DMS53 treated with DMSO at 0.1 percent for 48 hours (cell line): ENCODE measurements at regions not wholly inside any gene's neighbourhood (a gene's known extent, or its start where the extent isn't known, plus 50 kb on each side); places are given as distances from the start of the nearest gene placed in this dataset.
"Not testable (repeated sequence)": the region's sequence is repeated elsewhere in the genome, so short reads cannot be mapped to it uniquely, and the experiment has no call there.

Source experiments
- DNase-seq: peaks from one replicate; lab custom pipeline; 2025; ENCODE audit not compliant: unreplicated experiment; lab: John Stamatoyannopoulos, UW

DNA sequence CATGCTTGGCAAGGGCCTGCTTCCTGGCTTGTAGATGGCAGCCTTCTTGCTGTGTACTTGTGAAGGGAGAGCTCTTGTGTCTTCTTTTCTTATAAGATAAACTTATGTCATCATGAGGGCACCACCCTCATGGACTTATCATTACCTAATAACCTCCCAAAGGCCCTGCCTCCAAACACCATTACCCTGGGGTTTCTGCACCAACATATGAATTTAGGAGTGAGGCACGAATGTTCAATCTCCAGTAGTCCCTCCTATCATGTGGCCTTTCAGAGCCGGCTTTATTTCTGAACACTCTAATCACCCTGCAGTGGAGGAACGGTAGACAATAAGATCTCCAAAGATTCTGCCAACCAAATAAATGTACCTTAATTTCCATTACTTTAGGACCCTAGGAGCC lies 144.3 kb downstream of the ABCC12 start:
- no peak for DNase-seq

DNA sequence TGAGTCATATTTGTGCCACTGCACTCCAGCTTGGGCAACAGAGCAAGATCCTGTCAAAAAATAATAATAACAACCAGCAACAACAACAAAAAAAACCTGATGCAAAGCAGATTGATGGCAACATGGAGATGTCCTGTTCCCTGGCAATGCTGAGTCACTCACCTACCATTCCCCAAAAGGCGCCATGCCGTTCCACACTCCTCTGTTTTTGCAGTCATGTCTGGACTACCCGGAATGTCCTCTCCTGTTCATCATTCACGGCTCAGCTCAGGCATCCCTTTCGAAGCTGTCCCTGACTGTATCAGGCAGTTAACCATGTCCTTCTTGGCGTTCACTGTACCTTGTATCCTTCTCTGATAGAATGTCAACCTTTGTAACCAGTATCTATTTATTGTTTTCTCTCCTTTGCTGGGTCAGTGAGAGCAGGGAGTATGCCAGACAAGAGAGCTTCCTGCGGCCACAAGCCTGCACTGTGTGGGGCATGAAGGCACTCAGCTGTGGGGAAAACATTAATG lies 147.7 kb downstream of the ABCC12 start:
- no peak for DNase-seq

DNA sequence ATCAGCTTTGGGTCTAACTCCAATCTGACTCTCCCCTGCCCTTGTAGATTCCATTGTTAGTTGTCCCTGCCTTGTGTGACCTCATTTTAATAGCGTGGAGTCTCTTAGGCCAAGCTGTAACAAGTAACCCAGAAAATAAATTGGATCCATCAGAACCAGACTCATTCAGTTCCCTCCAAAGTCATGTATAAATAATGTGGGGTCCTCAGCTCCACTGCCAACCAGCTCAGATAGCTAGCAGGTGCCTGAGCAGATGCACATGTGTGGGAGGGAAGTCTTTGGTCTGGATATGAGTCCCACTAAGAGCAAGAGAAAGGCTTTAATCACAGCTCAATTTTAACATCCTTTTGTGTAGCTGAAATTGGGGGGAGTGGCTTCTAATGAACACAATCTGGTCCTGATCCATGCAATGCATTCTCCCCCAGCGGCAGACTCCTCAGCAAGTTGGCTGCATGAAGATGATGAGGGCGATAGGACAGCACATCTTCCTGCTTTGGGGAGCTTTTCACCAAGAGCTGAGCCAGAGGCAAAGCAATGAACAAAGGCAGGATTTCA lies 151.6 kb downstream of the ABCC12 start:
- DNase-seq = no peak

DNA sequence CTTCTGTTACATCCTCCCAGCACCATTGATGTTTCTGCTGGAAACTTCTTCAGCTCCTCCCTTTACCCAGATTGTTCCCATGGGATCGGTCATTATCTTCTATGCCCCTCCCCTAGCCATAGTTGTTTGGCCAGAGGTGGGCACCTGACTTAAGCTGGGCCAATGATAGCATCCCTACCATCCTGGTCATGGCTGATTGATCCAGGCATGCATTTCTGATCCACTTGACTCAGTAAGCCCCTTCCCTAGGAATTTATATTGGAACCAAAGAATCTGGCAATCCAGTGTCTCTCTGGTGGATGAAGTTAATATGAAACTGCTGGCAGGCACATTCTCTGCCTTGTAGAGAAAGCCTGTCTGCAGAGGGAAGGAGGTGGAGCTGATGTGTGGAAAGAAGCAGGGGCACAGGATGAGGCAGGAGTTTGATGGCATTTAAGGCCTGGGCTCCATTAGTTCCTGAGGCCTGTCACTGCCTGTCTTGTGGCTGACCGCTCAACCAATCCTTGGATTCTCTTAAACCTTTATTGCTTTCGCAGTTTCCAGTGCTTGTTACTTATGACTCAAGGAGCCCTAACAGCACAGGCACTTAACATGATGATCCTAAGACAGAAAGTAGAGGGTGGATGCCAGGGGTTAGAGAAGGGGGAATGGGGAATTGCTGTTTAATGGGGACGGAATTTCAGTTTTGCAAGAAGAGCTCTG lies 152.4 kb downstream of the ABCC12 start:
- no peak for DNase-seq

DNA sequence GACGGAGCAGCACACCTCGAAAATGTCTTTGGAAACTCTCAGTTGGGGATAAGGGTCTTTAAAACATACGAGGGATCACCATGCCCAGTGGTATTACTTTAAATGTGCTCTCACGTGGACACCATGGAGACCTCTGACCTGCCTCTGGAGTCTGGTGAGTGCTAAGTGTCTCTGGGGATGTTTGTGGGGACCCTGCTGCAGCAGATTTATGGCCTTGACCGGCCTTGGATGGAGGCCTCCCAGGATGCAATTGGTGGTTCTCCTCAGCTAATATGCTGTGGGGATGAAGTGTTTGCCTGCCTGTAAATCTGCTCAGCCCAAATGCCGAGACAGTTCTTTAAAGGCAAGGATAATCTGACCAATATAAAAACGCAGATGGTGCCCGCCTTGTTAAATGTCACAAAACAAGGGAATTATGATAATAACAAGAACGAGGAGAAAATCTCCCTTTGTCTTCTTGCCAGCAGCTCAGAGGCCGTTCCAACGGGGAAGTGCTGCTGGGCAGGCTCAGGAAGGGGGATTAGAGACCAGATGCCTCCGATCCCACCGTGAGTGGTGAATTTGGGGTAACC lies 154.4 kb downstream of the ABCC12 start:
- DNase-seq = no peak

DNA sequence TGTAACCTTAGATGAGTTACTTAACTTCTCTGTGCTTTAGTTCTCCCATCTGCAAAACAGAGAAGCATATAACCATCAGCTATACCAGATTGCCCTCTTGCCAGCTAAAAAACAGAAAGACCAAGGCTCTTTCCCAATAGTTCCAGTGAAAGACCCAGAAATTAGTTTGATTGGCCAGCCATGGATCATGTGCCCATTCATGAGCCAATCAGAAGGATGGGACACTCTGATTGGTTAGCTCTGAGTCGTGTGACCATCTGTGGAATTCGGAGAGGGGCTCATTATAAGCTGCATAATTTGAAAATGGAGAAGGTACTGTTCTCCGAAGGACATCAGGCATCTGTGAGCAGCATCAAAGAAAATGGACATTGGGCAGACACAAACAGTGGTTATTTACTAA lies 155.2 kb downstream of the ABCC12 start:
- no peak for DNase-seq

DNA sequence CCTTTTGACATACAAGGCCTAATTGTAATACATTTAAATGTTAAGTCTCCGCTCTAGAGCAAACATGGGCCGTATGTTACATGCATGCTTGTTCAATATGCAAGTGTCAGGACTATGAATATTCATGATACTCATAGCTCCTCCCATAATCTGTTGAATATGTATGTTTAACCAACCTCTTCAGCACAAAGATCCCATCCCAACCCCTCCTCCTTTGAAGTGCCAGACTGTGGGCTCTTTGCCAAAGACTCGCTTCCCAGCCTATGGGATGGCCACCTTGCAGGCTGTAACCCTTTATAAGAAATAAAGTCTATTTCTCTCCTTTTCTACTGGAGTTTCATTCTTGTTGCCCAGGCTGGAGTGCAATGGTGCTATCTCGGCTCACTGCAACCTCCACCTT lies 156.2 kb downstream of the ABCC12 start:
- no peak for DNase-seq

DNA sequence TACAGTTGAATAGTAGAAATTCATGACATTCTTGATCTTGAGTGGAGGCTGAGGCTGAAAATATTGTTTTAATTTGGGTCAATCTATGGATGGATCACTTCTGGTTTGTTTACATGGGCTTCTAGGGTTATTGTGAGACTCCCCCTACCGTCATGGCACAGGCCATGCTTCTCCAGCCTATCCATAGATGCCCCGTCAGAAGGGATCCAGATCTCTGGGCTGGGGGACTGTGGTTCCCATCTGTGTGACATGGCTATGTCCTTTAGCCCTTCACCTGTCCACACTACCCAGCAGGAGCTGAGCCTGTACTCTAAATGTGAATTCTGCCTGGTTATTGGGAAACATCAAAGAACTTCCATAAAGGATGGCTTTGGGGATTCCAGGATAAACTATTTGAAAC lies 160.4 kb downstream of the ABCC12 start:
- DNase-seq = no peak

DNA sequence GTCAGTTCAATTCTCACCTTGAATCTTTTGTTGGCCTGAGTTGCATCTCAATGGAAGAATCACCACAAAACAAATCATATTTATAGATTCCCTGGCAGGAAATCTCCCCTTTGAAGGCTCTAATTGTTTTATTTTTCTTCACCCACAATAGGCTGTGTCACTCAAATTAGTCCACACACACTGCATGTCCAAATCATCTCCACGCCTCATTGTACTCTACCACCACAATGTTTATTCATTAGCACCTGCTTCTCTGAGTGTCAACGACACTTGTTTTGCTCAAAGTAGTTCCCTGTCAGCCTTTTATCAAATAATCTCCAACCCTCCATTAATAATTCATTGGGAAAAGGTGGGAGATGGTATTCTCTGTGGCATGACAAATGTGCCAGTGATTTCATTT lies 164.3 kb downstream of the ABCC12 start:
- no peak for DNase-seq

DNA sequence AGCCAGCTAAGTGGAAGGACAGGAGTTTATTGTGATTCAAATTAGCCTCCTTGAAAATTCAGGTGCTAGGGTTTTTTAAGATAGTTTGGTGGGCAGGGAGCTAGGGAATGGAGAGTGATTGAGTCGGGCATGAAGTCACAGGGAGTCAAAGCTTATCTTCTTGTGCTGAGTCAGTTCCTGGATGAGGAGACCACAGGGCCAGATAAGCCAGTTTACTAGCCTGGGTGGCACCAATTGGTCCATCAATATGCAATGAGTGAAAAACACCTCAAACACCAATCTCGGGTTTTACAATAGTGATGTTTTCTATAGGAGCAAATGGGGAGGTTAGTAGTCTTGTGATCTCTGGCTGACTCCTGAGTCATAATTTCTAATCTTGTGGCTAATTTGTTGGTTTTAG lies 165.1 kb downstream of the ABCC12 start:
- no peak for DNase-seq

DNA sequence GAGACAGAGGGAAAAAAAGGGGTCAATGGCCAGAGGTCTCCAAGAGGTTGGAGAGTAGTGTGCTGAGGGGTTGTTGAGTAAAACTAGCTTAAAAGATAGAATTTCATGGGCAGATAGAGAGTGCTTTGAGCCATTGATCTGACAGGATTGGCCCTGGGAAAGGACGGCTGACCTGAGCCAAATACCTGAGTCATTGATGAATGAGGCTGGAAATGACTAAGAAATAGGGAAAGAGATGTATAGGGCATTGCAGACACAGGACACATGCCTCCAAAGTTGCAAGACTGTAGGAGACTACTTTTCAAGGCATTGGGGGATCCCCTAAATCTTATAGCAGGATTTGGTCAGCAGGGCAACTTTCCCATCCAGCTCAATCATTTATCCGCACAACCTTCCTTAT lies 168.7 kb downstream of the ABCC12 start:
- no peak for DNase-seq

DNA sequence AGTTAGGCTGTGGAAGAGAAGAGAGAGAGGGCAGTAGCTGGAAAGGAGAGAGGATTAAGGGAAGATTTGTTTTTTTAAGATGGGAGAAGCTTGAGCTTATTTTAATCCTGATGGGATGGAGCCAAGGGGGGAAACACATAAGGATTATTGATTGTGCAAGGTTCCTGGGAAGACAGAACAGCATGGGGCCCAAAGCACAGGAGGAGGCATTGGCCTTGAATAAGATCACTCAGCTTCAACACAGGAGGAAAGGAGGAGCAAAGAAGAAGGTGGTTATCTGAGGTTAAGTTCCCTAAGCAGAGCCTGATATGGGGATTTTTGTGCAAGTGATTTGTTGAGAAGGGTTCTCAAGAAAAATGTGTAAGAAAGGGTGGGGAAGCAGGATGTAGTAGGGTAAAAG lies 169.8 kb downstream of the ABCC12 start:
- no peak for DNase-seq

DNA sequence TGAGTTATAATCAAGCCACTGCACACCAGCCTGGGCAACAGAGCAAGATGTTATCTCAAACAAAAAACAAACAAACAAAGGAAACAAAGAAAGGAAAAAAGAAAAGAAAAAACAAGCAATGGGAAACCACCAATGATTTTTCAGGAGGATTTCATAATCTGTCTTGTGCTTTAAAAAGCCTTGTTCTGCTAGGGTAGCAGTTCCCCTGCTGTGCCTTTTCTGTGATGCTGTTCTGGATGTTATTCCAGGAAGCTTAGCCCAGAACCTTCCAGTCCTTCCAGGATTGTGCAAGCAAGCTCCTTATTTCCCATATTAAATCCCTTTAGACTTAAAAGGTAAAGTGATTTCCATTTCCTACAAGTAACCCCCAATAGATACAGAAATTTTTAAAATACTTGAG lies 171.1 kb downstream of the ABCC12 start:
- no peak for DNase-seq

DNA sequence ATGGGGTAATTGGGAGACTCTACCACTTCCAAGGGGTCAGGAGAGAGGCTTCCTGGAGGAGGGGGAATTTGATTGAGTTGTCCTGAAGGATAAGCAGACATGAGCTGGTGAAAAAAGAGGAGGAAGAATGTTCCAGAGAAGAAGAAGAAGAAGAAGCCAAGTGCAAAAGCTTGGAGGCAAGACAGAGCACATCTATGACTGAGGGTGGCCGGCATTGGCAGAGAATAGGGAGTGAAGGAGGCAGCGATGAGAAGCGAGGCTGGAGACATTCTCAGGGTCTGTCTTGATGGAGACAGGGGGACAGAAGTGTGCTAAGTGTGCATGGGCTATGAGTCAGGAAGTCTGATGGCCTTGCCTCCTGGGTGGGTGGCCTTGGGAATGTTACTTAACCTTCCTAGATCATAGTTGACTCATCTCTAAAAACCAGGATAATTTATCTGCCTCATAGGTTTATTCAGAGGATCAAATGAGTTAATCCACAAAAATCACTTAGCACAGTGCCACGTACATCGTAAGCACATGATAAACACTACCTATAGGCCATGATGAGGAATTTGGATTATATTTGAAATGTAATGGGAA lies 171.7 kb downstream of the ABCC12 start:
- no peak for DNase-seq

DNA sequence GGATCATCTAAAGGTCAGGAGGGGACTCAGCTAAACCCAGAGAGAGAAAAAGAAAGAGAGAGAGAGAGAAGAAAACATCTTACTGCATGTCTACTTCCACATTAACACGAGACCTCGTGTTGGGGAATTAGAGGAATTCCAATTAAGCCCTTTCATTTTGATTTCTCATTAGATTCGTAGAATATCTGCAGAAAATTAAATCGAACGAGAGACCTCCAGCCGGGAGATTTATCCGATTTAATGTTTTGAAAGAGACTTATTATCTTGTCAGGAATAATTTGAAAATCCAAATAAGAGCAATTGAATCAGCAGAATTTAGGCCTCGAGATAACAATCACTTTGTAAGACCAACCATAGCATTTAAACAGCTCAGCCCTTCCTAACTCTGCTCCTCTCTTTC lies 175.6 kb downstream of the ABCC12 start:
- DNase-seq = no peak

DNA sequence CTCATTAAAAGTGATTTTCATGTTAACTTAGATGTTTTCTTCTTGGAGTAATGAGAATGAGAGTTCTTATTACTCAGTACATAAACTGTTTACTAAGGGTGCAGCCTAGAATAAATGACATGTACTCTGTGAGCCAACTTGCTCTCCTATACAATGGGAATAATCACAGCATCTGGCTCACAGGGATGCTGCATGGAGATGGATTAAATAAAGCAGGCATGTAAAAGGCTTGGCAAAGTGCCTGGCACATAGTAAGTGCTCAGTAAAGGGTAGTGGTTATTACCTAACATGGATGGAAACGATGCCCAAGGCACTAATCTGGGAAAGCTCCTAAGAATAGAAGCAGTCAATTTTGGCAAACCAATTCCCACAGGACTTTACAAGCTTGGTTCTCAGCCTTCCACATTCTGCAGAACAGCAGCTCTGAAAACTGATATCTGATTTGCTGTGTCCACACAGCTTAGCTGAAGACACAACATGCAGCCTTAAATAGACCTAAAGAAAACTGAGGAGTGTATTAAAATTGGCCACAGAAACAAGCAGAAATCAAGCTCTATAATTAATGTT lies 176.1 kb downstream of the ABCC12 start:
- DNase-seq = no peak

DNA sequence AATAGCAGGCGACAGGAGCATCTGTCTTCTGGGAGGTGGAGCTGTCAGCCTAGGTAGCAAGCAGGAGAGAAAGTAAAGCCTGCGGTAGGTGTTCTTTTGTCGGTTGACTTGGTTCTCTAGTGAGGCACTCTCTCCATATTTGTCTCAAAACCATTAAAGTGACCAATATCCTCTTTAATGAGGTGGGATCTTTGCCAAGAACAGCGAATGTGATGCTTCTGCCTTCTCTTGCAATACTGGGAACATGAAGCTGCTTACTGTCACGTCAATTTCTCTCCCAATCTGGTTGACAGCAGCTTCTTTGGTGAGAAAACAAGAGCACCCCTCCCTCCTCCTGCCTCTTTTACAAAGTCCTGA lies 176.7 kb downstream of the ABCC12 start:
- DNase-seq = no peak

DNA sequence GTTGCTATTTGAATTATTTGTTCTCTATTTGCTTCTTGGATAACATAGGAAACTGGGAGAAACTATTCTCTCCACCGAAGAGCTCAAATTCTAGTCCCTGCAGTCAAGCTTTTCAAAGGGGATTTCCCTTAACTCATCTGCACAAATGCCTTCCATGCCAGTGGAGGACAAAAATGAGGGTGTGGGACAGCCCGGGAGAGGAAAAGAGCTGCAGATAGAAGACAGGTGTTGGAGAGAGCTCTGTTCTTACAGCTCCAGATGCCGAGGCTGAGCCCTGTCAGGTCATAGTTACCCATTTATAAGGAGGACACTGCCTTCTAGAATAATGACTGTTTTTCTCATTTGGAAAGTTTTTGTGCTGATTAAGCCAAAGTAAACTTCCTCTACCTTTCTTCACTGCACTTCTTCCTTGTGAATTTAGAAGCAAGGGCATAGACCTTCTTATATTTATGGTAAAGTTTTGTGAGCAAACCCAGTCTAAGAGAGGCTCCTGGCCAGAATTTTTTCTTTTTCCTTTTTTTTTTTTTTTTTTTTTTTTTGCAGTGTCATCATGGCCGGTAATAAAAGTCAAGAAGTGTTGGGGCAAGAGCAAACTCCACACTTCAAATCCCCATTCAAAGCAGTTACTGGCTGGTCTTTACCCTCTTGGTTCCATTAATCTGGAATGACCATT lies 177.2 kb downstream of the ABCC12 start:
- DNase-seq = no peak

DNA sequence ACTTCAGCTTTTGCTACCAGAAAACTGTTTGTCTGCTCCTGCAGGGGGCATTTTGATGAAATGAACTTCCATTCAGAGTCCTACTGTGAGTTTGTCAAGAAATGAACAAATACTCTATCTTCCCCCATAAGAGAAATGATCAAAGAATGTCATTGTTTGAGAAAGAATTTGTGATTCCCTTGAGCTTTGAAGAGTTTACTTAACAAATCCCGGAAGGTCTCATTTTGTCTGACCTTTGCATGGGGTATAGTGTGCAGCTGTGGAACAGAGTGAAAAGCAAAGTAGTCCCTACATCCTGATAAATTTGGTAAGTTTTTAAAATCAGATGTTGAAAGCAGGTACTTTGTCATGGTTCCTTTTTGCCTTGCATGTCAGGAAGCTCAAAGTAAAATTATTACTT lies 178.0 kb downstream of the ABCC12 start:
- no peak for DNase-seq

DNA sequence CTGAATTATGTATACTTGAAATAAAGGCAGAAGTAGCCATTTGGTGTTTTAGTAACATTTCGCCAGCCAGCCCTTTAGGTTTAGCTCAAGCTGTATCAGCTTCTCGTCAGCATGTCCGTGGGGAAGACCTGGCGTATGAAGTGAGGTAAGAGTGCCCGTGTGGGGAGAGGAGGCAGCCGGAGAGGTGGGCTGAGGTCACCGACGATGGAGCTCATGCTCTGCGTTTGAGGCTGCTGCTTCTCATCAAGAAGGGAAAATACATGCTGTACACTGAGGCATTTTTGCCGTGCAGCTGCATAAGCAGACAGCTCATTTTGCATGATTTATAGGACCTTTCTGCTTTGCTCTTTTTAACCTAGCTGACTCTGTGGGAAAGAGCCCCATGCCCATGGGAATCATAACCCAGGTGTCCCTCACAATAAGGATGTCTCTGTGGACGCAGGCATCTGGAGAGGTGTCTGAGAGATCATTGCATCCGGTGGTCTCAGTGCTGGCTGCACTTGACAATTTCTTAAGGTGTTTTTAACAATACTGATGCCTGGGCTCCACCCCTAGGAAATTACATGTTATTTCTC lies 179.1 kb downstream of the ABCC12 start:
- no peak for DNase-seq

DNA sequence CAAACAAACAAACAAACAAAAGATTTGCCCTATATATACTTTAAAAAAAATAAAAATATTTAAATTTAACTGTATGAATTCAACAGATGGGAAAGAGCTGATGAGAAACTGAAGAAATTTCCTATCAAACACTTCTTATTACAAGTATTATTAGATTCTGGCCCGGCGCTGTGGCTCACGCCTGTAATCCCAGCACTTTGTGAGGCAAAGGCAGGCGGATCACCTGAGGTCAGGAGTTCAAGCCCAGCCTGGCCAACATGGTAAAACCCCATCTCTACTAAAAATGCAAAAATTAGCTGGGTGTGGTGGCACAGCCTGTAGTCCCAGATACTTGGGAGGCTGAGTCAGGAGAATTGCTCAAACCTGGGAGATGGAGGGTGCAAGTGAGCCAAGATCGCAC lies 180.8 kb downstream of the ABCC12 start:
- not testable (repeated sequence) for DNase-seq
